NCI-H226 (cell line): ENCODE measurements at regions not wholly inside any gene's neighbourhood (a gene's known extent, or its start where the extent isn't known, plus 50 kb on each side); places are given as distances from the start of the nearest gene placed in this dataset.

Experiments used
- DNase-seq: peaks from one replicate; pipeline ENCODE4 v3.0.0-alpha.2; 2015

DNA sequence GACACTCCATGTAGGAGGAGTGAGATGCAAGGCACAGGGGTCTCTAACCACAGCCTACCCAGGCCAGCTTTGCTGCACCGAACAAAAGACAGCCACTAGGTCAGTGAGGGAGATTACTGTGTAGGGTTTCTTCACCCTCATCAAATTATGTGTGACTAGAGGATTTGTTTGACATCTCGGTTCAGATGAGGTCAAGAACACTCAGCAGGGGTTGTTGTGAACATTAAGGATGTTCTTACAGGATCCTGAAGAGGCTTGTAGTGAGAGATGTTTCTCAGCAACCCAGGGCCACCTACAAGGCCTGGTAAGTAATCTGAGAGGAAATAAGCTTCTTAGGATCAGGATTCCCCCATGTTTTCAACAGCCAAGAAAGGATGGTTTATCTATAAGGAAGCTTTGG is 202.1 kb downstream of the NXPE2 start:
- DNase-seq, result no peak

DNA sequence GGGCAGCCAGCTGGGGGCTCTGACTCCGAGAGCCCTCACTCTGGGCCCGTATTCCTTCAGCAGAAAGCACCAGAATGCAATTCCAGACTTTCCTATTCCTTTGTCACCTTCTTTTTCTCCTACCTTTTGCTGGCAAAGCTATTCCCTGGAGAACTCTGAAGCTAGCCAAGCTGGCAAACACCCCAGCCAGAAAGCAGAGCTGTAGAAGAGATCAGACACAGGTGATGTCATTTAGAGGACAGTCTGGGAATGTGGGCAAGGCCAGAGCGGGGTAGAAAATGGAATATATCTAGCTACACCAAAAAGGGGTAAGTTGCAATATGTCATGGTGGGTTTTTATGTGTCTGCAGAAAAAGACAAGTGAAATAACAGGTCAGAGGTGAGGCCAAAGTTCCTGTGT is 205.1 kb downstream of the NXPE2 start:
- DNase-seq, result no peak

DNA sequence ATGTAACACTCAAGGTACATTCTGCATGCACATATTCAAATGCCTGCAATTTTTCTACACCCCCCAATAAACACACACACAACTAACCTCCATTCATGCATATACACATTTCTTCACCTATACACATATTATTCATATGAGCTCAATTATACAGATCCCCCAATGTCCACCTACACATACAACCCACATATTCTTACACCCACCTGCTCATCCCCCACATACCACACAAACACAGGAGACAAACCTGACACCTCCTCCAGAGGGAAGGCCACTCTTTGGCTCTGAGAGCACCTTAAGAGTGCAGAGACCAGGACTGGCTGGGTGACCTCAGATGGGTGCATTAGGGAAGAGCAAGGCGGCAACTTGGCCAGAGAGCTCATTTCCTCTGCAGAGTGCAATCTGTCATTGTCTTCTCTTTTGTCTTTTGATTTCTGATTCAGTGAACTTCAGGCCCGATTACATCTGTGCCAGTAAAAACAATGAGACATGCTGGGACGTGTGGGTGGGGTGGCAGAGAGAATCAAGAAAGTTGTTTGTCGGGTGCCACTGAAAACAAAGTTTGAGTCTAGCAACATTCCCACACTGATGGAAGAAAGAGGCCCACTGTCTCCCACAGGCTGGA is 208.4 kb downstream of the NXPE2 start:
- DNase-seq, result no peak

DNA sequence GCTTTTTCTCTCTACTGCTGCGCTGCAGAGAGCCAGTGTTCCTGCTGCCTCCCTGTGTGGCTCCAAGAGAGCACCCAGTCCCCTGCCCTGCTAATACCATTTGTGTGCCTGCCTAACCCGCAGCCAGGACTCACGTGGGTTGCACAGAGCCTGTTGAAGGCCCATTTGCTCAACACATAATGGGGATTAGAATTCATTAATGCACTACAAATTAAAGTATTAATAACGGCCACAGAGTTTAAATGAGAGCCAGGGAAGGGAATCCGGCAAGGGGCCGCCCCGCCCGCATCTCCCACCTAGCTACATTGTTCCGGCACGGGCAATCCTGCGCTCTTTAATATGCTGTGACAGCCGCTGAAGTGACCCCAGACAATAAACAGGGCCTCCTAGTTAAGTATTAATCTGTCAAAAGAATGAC is 211.3 kb downstream of the NXPE2 start:
- no peak for DNase-seq

DNA sequence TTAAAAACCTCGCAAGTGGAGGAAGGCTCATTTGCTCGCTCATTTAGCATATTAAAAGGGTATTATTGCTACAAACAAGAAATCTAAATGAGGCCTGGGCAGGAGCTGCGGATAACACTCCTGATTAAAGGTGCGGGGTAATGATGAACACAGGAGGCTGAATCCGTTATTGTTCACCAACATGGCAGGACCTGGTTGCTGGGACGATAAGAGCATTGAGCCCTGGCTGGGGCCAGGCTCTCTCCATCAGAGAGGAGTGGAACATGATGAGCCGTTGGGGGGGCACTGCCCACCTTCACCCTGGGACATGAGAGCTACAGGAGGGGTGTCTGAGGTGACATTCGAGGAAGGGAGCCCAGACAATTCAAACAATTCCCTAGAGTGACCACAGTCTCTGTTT is 211.7 kb downstream of the NXPE2 start:
- DNase-seq, result no peak

DNA sequence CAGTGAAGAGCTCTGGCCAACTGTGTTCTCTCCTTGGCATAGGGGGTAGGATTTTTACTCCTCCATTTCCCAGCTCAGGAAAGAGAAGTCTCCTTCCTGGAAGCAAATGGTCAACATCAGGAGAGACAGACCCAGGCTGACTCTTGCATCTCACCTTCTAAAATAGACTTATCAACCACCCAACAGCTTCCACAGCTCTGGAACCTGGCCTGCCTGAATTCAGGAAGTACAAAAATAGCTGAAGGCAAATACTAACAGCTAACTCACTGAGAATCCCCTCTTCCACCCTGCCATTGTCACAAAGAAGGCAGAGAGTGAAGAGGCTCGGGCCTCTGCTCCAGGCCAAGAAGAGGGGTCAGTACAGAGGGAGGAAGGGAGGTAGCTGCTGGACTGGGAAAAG is 213.6 kb downstream of the NXPE2 start:
- no peak for DNase-seq

DNA sequence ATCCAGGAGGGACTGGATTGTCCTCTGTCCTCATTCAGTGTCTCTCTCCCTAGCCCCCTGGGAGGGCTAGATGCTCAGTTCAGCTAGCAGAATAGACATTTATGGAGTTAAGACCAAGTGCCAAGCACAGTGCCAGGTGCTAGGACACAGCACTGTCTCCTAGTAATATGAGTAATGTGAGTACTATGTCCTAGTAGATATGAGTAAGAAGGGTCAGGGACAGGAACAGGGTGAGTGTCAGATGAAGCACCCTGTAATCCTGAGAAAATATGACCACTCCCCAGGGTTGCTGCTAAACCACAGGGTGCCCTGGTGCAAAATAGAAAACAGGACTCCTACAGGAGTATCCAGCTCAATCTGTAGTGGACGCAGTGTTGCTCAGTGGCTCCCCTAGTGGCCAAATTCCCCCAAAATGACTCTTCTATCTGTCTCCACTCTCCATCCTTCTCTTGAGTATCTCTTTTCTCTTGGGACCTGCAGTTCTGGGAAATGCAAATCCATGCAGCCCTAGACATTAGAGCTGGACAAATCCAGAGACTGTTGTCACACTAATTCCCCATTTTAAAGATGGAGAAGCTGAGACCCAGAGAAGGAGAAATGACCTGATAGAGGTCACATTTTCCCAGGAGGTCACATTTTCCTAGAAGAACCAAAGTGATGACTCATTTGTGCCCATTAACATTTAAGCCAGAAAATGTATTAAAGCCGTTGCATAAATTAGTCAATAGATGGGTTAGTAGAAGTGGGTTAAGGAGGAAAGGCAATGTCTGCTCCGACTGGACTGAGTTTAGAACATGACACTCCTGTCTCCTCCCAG is 214.3 kb downstream of the NXPE2 start:
- DNase-seq, result no peak

DNA sequence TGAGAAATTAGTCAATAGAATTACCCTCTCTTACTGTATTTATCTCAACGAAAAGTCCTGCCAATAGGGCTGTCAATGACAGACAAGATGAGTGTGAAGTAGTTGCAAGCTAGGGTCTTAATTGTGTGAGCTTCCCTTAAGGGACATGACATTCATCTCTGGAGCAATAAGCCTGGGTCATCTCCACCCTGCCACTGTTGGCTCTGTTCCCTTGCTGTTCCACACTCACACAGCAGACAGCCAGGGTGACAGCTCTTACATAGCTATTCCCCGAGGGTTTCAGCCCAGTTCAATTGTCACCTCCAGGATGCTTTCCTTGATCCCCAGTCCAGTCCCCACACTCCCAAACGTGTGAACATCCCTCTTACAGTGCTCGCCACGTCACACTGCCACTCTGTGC is 215.0 kb downstream of the NXPE2 start:
- no peak for DNase-seq

DNA sequence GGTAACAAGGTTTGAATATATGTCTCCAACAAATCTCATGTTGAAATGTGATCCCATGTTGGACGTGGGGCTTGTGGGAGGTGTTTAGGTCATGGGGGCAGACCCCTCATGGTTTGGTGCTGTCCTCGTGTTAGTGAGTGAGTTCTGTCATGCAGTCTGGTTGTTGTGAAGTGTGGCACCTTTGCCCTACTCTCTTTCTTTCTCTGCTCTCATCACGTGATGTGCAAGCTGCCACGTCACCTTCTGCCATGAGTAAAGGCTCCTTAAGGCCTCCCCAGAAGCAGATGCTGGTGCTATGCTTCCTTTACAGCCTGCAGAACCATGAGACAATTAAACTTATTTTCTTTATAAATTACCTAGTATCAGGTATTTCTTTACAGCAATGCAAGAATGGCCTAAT is 218.3 kb downstream of the NXPE2 start:
- no peak for DNase-seq

DNA sequence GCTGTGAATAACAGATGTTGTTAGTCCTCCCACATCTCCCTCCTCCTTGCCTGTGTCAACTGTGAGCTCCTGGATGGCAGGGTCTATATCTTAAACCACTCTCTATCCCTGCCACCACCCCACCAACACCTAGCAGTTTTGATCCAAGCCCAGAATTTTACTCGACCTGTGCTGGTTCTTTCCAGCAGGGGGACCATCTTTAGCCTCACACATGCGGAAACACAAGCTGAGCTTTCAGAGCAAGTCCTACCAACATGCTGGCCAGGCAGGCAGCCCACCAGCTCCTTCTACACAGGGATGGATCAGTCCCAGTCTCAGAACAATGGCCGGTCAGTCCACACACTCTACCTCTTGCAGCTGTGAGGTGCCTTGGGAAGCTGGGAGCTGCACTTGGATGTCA is 231.5 kb downstream of the NXPE2 start:
- DNase-seq, result no peak

DNA sequence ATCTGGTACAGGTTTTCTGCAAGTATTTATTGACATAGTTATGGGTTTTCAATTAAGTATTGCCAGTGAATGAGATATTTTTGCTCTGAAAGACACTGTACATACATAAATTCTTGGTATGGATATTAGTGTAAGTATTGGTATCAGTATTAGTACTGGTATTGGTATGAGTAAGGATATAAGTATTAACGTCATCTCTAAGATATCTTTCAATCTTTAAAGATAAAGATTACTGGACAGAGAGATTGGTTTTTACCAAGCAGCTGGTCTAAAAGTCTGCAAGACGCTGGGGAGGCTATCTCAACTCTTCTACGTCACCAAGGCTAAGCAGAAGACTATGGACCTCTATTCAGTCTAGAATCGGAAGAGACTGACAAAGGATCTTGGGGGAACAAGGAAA is 234.5 kb downstream of the NXPE2 start:
- DNase-seq, result no peak

DNA sequence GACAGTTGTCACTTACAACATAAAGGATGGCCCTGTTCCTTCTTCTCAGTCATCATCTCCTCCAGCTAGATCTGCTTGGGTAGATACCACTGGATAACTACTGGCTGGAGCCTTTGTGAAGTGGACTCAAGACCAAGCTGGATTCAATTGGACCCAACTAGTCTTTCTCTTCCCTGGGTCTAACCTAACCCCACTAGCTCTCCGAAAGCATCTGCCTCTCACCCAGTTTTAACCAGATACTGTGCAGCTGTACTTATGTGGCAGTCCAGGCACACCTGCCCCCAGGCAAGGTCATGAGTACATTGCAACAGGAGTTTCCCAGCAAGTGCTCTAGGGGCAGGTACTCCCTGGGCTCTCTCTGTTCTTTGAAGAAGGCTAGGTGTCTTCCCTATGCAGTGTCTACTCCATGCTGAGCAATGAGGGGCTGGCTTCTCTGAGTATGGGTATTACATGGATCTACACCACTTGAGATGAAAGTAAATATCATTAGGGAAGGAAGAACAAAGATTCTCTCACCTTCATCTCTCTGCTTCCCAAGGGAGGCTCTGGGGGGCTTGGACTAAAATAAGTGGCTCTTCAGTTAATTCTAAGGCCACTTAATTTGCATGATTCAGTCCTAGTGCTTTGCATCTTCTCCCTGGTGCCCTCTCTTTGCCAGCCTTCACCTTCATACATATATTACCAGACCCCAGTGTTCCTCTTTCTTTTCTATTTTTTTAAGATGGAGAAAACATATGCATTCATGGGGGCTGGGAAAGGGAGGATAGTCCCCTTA is 236.1 kb downstream of the NXPE2 start:
- no peak for DNase-seq

DNA sequence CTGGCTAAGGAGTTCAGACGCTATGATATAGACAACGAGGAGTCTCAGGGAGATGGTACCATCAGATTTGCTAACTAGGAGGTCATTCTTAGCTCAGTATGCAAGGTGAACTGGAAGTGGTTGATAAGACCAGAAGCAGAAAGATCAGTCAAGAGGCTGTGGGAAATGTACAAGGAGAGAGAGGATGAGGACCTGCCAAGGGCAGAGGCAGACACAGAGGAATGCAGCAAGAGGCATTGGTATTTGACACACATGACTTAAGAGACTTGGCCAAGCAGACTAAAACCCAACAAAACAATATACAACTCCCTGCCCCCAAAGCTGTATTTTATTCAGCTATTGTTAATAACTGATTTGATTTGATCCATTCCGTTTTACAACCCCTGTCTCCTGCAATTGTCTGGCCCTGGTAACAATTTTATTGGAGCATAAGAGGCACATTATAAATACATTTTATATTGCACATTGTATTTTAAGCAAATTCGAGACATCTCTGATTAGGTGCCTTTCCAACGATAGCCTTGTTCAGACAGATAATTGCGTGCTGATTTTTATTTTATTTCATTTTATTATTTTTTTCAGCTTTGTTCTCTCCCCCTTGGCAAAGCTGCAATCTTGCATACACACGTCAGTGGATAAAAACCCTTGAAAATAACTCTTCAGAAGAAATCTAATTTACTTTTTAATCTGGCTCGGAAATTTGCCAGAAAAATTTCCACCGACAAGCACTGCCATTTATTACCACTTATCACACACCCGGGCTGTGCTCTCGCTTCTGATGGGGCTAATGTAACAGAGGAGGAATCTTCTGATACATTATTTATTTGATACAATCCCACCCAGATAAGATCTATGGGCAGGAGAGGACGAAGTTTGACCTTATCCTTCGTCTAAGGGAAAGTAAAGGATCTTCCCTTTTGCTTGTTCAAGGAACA is 237.8 kb downstream of the NXPE2 start:
- no peak for DNase-seq

DNA sequence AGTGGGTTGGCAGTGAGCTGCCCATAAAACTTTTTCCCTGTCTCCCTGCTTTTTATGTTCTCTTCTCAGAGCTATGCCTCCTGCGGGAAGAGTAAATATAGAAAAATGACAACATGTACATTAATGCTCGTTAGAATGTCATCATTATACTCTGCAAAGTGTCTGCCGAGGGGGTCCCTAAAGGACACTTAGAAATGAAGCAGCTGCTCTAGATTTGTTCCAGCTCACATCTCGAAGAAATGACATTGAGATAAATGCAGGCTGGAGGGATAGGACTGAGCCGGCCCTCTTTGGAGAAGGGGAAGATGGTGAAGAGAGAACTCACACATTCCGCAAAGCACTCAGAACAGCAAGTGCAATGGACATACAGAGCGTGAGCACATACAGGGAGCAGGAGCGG is 240.0 kb downstream of the NXPE2 start:
- DNase-seq, result no peak

DNA sequence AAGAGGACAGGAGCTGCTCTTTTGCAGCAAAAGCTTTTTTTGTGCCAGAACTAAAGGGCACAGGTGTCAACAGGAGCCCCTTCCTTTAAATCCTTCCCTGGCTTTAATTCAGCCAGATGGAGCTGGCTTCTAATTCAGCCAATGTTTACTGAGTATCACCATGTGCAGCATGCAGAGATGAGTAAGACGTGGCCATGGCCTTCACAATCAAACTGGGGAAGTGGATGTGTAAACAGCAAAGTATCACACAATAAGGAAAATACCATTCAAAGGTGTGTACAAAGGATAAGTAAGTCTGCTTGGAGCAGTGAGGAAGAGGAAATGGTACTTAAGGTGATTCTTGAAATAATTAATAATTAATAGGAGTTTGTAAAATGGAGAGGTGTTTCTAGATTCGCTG is 243.4 kb downstream of the NXPE2 start:
- DNase-seq, result no peak

DNA sequence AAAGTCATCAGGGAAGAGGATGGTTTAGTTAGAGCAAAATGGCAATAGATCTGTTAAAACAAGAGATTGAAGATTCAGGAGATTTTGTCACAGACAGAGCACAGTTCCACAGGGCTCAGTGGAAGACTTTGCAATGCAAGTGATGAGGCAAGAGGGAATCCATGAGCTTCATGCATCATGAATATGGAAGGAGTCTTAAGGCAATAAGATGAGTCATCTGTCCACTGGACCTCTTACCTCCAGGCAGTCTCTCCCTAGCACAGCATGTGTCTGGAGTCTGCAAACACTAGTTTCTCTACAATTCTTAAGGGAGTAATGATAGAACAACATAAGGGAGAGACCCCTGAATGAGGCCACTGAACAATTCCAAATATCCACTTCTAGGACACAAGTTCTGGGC is 245.7 kb downstream of the NXPE2 start:
- DNase-seq, result no peak

DNA sequence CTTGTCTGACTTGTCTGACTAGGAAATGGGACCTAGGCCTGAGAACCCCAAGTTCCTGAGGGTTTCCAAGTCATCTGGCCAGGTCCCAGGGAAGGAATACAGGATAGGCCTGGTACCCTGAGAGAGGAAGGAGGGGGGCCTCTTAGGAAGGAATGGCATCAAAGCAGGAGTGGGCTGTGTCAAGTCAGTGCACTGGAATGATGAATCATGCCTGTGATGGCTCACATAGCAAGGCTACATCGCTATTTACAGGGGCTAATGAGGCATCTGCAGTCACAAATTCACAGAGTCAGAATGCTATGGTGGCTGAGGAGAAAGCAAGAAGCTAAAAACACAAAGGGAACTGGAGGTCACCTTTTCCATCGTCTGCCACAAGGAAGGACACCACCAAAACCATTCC is 247.3 kb downstream of the NXPE2 start:
- DNase-seq, result no peak

DNA sequence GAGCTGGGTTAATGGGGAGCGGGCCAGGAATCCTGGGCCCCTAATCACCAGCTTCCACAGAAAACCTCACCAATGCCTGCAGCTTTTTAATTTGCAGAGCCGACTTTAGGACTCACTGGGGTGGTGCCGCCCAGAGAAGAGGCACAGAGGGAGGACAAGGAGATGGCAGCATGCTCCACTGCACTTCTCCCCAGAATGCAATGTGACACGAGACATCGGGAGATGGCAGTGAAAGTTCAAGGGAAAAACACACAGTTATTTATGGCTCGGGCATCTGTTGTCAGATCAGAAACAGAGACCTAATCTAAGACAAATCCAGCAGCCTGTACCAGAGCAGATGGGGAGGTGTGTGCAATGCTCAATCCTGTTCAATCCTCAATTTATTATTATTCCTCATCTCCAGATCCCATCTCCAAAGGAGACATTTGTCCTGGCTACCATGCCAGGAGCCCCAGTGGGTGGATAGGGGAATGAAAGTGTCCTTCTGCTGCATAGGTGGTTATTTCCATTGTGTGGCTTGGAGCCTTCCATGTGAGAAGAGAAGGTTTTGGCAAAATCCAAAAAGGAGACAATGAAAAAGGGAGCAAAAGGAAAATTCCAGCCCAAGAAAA is 250.0 kb downstream of the NXPE2 start:
- no peak for DNase-seq

DNA sequence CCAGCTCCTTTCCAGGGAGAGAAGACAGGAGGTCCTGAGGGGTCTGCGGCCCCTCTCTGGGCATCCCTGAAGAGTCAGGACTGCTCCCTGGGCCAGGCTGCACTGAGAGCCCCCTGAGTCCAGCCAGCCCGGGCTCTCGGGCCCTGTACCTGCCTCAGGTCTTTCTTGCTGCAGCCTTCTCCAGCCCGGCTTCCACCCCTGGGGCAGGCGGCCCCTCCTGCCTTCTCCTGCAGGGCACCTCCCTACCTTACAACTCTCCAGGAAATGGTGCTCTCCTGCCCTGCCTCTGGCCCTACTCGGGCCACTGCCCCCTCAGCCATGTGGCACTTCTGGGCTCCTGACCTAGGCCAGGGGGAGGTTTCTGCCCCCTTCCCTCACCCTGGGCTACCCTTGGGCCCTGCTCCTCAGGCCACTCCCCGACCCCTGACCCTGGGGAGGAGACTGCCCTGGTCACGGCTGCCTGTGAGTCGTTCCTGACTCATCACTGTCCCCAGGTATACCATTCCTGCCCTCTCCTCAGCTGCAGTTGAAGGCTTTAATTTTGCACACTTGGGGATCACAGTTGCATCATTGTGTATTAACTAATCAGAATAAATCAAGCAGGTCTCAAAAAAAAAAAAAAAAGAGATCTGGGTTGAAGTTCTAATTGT is 251.1 kb downstream of the NXPE2 start:
- DNase-seq, result no peak

DNA sequence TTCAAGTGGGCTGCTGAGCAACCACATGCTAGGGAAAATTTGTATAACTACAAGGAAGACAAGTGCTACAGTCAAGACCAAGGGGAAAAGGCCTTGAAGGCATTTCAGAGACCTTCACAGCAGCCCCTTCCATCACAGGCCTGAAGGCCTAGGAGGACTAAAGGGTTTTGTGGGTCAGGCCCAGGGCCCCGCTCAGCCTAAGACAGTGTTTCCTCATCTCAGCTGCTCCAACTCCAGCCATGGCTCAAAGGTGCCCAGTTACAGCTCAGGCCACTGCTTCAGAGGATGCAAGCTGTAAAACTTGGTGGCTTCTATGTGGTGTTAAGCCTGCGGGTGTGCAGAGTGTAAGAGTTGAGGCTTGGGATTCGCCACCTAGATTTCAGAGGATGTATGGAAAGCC is 260.5 kb downstream of the NXPE2 start:
- DNase-seq, result no peak

DNA sequence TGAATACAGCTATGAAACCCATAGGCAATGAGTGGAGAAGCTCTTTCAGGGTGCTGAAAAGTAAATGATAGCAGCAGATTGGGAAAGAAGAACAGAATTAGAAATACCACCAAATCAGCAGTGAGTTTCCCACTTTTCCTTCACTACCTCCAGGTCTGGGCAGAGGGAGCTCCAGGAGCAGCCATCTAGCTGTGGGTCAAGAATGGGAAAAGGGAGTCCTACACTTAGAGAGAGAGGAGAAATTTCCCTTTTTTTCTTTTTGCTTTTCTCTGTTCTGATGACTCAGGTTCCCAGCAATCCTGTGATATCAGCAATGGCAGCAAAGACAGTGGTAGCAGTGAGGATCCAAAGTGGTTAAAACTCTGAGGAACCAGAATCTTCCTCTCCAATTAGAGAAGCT is 263.9 kb downstream of the NXPE2 start:
- DNase-seq, result no peak
